WTC11 (cell line): ENCODE measurements at regions not wholly inside any gene's neighbourhood (a gene's known extent, or its start where the extent isn't known, plus 50 kb on each side); places are given as distances from the start of the nearest gene placed in this dataset.

Source experiments
- ATAC-seq: fragments of 200-7000 bp; cut with Tn5 transposase; 2 replicates; pipeline ENCODE4 v1.10.0; 2021; ENCODE audit warnings: mild to moderate bottlenecking, moderate library complexity
- CTCF ChIA-PET: fragments of 300-600 bp; sonication (Branson Sonifier 250); formaldehyde crosslinking; loops from one replicate; lab custom pipeline; 2021; ENCODE audit warnings: antibody characterized with exemption; lab: Charles Lee
- POLR2A ChIA-PET: fragments of 350-600 bp; sonication (Branson Sonifier 250); formaldehyde crosslinking; loops from one replicate; lab custom pipeline; 2021; ENCODE audit warnings: antibody characterized with exemption; lab: Charles Lee
- DNase-seq: peaks from one replicate; pipeline ENCODE4 v3.0.0; 2021; ENCODE audit warnings: low spot score
- H3K27ac Mint-ChIP-seq: 2 replicates; pipeline ENCODE4 v1.8.0; 2021; ENCODE audit warnings: mixed read lengths
- H3K27me3 Mint-ChIP-seq: 2 replicates; pipeline ENCODE4 v1.8.0; 2021; ENCODE audit warnings: low read depth, mild to moderate bottlenecking, moderate library complexity, mixed read lengths
- H3K36me3 Mint-ChIP-seq: 2 replicates; pipeline ENCODE4 v1.8.0; 2021; ENCODE audit warnings: mixed read lengths
- H3K4me1 Mint-ChIP-seq: 2 replicates; pipeline ENCODE4 v1.8.0; 2022; ENCODE audit warnings: mixed read lengths
- H3K4me3 Mint-ChIP-seq: 2 replicates; pipeline ENCODE4 v1.8.0; 2021; ENCODE audit warnings: mild to moderate bottlenecking, moderate library complexity, mixed read lengths
- H3K9me3 Mint-ChIP-seq: 2 replicates; pipeline ENCODE4 v1.8.0; 2021; ENCODE audit warnings: mixed read lengths
- ESRRA ChIP-seq: sonication (generic); formaldehyde crosslinking; IDR thresholded peaks from 2 replicates; pipeline ENCODE4 v1.8.1; 2022; ENCODE audit warnings: mild to moderate bottlenecking, missing genetic modification reagents, borderline replicate concordance
- GRHL2 ChIP-seq: fragments of 250-450 bp; sonication (Bioruptor Pico); IDR thresholded peaks from 2 replicates; pipeline ENCODE4 v1.8.0; 2022; ENCODE audit warnings: mild to moderate bottlenecking, moderate library complexity; ENCODE audit not compliant: insufficient replicate concordance, severe bottlenecking
- IRF2 ChIP-seq: sonication (generic); formaldehyde crosslinking; IDR thresholded peaks from 2 replicates; pipeline ENCODE4 v1.8.0; 2022; ENCODE audit warnings: low read depth, missing genetic modification reagents, borderline replicate concordance
- NFYB ChIP-seq: sonication (generic); formaldehyde crosslinking; conservative IDR thresholded peaks from 2 replicates; pipeline ENCODE4 v1.8.0; 2022; ENCODE audit warnings: low read depth, missing genetic modification reagents
- NR1H2 ChIP-seq: sonication (generic); formaldehyde crosslinking; IDR thresholded peaks from 2 replicates; pipeline ENCODE4 v1.9.0; 2021; ENCODE audit warnings: mild to moderate bottlenecking, moderate library complexity, missing genetic modification reagents
- NR3C1 ChIP-seq: sonication (generic); formaldehyde crosslinking; conservative IDR thresholded peaks from 2 replicates; pipeline ENCODE4 v1.8.1; 2023; ENCODE audit warnings: low read depth, mild to moderate bottlenecking, missing genetic modification reagents
- OVOL2 ChIP-seq: fragments of 250-450 bp; sonication (Bioruptor Pico); IDR thresholded peaks from 2 replicates; pipeline ENCODE4 v1.9.0; 2021; ENCODE audit warnings: mild to moderate bottlenecking, borderline replicate concordance
- RORB ChIP-seq: fragments of 250-450 bp; sonication (Bioruptor Pico); IDR thresholded peaks from 2 replicates; pipeline ENCODE4 v1.9.0; 2021; ENCODE audit warnings: mild to moderate bottlenecking
- SMAD4 ChIP-seq: sonication (generic); formaldehyde crosslinking; IDR thresholded peaks from 2 replicates; pipeline ENCODE4 v1.8.0; 2022; ENCODE audit warnings: mild to moderate bottlenecking, missing genetic modification reagents
- SOX15 ChIP-seq: fragments of 250-450 bp; sonication (Bioruptor Pico); IDR thresholded peaks from 2 replicates; pipeline ENCODE4 v1.9.0; 2021; ENCODE audit warnings: mild to moderate bottlenecking
- TEAD4 ChIP-seq: sonication (generic); formaldehyde crosslinking; IDR thresholded peaks from 2 replicates; pipeline ENCODE4 v1.8.0; 2022; ENCODE audit warnings: mild to moderate bottlenecking, missing genetic modification reagents
- TP53 ChIP-seq: sonication (generic); formaldehyde crosslinking; IDR thresholded peaks from 2 replicates; pipeline ENCODE4 v1.8.1; 2023; ENCODE audit warnings: mild to moderate bottlenecking, missing genetic modification reagents
- ZNF121 ChIP-seq: sonication (generic); formaldehyde crosslinking; IDR thresholded peaks from 2 replicates; pipeline ENCODE4 v1.8.0; 2023; ENCODE audit warnings: missing genetic modification reagents
- ZNF396 ChIP-seq: fragments of 250-450 bp; sonication (Bioruptor Pico); IDR thresholded peaks from 2 replicates; pipeline ENCODE4 v1.8.0; 2021; ENCODE audit warnings: mild to moderate bottlenecking, moderate library complexity, borderline replicate concordance
- TF ChIP-seq, protein P1 (sequence below): sonication (generic); formaldehyde crosslinking; IDR thresholded peaks from 2 replicates; pipeline ENCODE4 v1.8.0; 2022; ENCODE audit warnings: missing genetic modification reagents
- TF ChIP-seq, protein P2 (sequence below): fragments of 250-450 bp; sonication (Bioruptor Pico); IDR thresholded peaks from 2 replicates; pipeline ENCODE4 v1.9.0; 2021; ENCODE audit warnings: moderate library complexity, mild to moderate bottlenecking, inconsistent platforms, borderline replicate concordance
- TF ChIP-seq, protein P3 (sequence below): sonication (generic); formaldehyde crosslinking; IDR thresholded peaks from 2 replicates; pipeline ENCODE4 v1.8.1; 2022; ENCODE audit warnings: mild to moderate bottlenecking, moderate library complexity, missing genetic modification reagents
- TF ChIP-seq, protein P4 (sequence below): sonication (generic); formaldehyde crosslinking; IDR thresholded peaks from 2 replicates; pipeline ENCODE4 v1.8.1; 2022; ENCODE audit warnings: mild to moderate bottlenecking, missing genetic modification reagents, moderate library complexity, borderline replicate concordance
- TF ChIP-seq, protein P5 (sequence below): sonication (generic); formaldehyde crosslinking; IDR thresholded peaks from 2 replicates; pipeline ENCODE4 v1.8.0; 2022; ENCODE audit warnings: mild to moderate bottlenecking, missing genetic modification reagents
- TF ChIP-seq, protein P6 (sequence below): sonication (generic); formaldehyde crosslinking; IDR thresholded peaks from 2 replicates; pipeline ENCODE4 v1.8.1; 2023; ENCODE audit warnings: mild to moderate bottlenecking, missing genetic modification reagents, borderline replicate concordance
- TF ChIP-seq, protein P7 (sequence below): fragments of 250-450 bp; sonication (Bioruptor Pico); IDR thresholded peaks from 2 replicates; pipeline ENCODE4 v1.9.0; 2021; ENCODE audit warnings: mild to moderate bottlenecking
- TF ChIP-seq, protein P8 (sequence below): sonication (generic); formaldehyde crosslinking; IDR thresholded peaks from 2 replicates; pipeline ENCODE4 v1.8.0; 2022; ENCODE audit warnings: mild to moderate bottlenecking, missing genetic modification reagents

DNA sequence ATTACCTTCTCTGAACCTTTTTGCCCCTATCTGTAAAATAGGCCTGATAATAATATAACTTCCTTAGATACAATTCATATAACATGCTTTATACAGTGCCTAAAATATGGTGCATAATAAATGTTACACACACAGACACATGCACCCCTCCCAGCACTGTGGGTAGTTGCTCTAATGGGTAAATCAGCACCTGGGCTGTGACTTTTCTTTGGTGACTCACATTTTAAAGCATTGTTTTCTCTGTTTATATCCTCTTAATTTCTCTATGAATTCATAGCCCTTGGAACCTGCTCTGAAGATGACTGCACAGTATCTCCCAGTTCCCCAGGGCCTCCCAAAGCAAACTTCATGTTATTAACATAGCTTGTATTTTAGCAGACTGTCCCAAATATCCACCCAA lies 248.2 kb upstream of the TNP1 start (continued):
- TF ChIP-seq, protein P1, sequence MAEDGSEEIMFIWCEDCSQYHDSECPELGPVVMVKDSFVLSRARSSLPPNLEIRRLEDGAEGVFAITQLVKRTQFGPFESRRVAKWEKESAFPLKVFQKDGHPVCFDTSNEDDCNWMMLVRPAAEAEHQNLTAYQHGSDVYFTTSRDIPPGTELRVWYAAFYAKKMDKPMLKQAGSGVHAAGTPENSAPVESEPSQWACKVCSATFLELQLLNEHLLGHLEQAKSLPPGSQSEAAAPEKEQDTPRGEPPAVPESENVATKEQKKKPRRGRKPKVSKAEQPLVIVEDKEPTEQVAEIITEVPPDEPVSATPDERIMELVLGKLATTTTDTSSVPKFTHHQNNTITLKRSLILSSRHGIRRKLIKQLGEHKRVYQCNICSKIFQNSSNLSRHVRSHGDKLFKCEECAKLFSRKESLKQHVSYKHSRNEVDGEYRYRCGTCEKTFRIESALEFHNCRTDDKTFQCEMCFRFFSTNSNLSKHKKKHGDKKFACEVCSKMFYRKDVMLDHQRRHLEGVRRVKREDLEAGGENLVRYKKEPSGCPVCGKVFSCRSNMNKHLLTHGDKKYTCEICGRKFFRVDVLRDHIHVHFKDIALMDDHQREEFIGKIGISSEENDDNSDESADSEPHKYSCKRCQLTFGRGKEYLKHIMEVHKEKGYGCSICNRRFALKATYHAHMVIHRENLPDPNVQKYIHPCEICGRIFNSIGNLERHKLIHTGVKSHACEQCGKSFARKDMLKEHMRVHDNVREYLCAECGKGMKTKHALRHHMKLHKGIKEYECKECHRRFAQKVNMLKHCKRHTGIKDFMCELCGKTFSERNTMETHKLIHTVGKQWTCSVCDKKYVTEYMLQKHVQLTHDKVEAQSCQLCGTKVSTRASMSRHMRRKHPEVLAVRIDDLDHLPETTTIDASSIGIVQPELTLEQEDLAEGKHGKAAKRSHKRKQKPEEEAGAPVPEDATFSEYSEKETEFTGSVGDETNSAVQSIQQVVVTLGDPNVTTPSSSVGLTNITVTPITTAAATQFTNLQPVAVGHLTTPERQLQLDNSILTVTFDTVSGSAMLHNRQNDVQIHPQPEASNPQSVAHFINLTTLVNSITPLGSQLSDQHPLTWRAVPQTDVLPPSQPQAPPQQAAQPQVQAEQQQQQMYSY = no peak
- TF ChIP-seq ZNF121 (CRISPR knock-in tag) (no peak), NR3C1 (no peak), TEAD4 (CRISPR knock-in tag) (no peak), NFYB (CRISPR knock-in tag) (no peak), GRHL2 (no peak)
- TF ChIP-seq, protein P2, sequence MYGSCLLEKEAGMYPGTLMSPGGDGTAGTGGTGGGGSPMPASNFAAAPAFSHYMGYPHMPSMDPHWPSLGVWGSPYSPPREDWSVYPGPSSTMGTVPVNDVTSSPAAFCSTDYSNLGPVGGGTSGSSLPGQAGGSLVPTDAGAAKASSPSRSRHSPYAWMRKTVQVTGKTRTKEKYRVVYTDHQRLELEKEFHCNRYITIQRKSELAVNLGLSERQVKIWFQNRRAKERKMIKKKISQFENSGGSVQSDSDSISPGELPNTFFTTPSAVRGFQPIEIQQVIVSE = no peak
- TF ChIP-seq, protein P3, sequence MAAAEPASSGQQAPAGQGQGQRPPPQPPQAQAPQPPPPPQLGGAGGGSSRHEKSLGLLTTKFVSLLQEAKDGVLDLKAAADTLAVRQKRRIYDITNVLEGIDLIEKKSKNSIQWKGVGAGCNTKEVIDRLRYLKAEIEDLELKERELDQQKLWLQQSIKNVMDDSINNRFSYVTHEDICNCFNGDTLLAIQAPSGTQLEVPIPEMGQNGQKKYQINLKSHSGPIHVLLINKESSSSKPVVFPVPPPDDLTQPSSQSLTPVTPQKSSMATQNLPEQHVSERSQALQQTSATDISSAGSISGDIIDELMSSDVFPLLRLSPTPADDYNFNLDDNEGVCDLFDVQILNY (CRISPR knock-in tag) = no peak
- TF ChIP-seq, protein P4, sequence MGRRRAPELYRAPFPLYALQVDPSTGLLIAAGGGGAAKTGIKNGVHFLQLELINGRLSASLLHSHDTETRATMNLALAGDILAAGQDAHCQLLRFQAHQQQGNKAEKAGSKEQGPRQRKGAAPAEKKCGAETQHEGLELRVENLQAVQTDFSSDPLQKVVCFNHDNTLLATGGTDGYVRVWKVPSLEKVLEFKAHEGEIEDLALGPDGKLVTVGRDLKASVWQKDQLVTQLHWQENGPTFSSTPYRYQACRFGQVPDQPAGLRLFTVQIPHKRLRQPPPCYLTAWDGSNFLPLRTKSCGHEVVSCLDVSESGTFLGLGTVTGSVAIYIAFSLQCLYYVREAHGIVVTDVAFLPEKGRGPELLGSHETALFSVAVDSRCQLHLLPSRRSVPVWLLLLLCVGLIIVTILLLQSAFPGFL (CRISPR knock-in tag) = no peak
- TF ChIP-seq, all 79 proteins: peak for 0

DNA sequence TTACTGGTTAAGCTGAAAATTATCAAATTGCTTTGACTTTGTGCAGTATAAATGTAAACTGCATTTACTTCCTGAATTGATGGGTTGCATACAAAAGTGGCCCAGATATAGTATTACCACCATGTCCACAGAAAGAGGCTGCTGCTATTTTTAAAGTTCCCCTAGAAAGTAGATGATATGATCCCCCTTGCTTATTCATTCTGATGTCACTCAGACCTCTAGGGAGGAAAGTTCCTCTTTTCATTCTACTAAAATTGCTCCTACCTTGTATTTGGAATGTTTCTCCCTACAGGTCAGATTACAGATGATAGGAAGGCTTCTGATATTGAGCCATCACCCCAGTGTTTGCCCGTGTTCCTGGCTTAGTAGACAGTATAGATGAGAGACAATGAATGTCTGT lies 247.6 kb upstream of the TNP1 start:
- Mint-ChIP-seq H3K4me1 (peaks cover 29% of the 10 kb centered on the region), H3K4me3 (no peak overlapping the region), H3K36me3 (no peaks in the 10 kb centered on the region), H3K9me3 (peaks cover 4% of the 10 kb centered on the region), H3K27ac (no peak overlapping the region; the same call in 1 of the 2 replicates), H3K27me3 (no peaks in the 10 kb centered on the region; the same call in 1 of the 2 replicates)
- ATAC-seq (no peak), DNase-seq (no peak)
- CTCF ChIA-PET = interaction anchor here (0.8 to 1.1 kb wide), 2 partner anchors 403 to 412 kb away, joined by 3 to 6 read pairs; partner anchors contain the start of gene IGFBP5
- TF ChIP-seq NR1H2 (CRISPR knock-in tag) (no peak), OVOL2 (no peak), TEAD4 (CRISPR knock-in tag) (no peak), IRF2 (CRISPR knock-in tag) (no peak), SOX15 (CRISPR knock-in tag) (no peak), RORB (CRISPR knock-in tag) (no peak), ESRRA (no peak), SMAD4 (no peak), ZNF396 (CRISPR knock-in tag) (no peak), TP53 (no peak)
- TF ChIP-seq, protein P5, sequence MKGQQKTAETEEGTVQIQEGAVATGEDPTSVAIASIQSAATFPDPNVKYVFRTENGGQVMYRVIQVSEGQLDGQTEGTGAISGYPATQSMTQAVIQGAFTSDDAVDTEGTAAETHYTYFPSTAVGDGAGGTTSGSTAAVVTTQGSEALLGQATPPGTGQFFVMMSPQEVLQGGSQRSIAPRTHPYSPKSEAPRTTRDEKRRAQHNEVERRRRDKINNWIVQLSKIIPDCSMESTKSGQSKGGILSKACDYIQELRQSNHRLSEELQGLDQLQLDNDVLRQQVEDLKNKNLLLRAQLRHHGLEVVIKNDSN (CRISPR knock-in tag) = no peak
- TF ChIP-seq, protein P6, sequence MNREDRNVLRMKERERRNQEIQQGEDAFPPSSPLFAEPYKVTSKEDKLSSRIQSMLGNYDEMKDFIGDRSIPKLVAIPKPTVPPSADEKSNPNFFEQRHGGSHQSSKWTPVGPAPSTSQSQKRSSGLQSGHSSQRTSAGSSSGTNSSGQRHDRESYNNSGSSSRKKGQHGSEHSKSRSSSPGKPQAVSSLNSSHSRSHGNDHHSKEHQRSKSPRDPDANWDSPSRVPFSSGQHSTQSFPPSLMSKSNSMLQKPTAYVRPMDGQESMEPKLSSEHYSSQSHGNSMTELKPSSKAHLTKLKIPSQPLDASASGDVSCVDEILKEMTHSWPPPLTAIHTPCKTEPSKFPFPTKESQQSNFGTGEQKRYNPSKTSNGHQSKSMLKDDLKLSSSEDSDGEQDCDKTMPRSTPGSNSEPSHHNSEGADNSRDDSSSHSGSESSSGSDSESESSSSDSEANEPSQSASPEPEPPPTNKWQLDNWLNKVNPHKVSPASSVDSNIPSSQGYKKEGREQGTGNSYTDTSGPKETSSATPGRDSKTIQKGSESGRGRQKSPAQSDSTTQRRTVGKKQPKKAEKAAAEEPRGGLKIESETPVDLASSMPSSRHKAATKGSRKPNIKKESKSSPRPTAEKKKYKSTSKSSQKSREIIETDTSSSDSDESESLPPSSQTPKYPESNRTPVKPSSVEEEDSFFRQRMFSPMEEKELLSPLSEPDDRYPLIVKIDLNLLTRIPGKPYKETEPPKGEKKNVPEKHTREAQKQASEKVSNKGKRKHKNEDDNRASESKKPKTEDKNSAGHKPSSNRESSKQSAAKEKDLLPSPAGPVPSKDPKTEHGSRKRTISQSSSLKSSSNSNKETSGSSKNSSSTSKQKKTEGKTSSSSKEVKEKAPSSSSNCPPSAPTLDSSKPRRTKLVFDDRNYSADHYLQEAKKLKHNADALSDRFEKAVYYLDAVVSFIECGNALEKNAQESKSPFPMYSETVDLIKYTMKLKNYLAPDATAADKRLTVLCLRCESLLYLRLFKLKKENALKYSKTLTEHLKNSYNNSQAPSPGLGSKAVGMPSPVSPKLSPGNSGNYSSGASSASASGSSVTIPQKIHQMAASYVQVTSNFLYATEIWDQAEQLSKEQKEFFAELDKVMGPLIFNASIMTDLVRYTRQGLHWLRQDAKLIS (CRISPR knock-in tag) = no peak
- TF ChIP-seq, protein P7, sequence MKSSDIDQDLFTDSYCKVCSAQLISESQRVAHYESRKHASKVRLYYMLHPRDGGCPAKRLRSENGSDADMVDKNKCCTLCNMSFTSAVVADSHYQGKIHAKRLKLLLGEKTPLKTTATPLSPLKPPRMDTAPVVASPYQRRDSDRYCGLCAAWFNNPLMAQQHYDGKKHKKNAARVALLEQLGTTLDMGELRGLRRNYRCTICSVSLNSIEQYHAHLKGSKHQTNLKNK (CRISPR knock-in tag) = no peak
- TF ChIP-seq, protein P8, sequence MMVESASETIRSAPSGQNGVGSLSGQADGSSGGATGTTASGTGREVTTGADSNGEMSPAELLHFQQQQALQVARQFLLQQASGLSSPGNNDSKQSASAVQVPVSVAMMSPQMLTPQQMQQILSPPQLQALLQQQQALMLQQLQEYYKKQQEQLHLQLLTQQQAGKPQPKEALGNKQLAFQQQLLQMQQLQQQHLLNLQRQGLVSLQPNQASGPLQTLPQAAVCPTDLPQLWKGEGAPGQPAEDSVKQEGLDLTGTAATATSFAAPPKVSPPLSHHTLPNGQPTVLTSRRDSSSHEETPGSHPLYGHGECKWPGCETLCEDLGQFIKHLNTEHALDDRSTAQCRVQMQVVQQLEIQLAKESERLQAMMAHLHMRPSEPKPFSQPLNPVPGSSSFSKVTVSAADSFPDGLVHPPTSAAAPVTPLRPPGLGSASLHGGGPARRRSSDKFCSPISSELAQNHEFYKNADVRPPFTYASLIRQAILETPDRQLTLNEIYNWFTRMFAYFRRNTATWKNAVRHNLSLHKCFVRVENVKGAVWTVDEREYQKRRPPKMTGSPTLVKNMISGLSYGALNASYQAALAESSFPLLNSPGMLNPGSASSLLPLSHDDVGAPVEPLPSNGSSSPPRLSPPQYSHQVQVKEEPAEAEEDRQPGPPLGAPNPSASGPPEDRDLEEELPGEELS (CRISPR knock-in tag) = no peak
- POLR2A ChIA-PET = no interaction called here
